CD4-positive, alpha-beta T cell (primary cell): ENCODE measurements at regions not wholly inside any gene's neighbourhood (a gene's known extent, or its start where the extent isn't known, plus 50 kb on each side); places are given as distances from the start of the nearest gene placed in this dataset.

Experiments used
- ATAC-seq: fragments of 200-7000 bp; cut with Tn5 transposase; one replicate; pipeline ENCODE4 v1.10.0; 2022; ENCODE audit warnings: mild to moderate bottlenecking; ENCODE audit not compliant: poor library complexity
- CTCF ChIA-PET: fragments of 350-600 bp; sonication (Branson Sonifier 250); formaldehyde crosslinking; loops from one replicate; lab custom pipeline; 2021; ENCODE audit warnings: antibody characterized with exemption, inconsistent platforms; lab: Charles Lee
- POLR2A ChIA-PET: fragments of 350-600 bp; sonication (Branson Sonifier 250); formaldehyde crosslinking; loops from one replicate; lab custom pipeline; 2021; ENCODE audit warnings: antibody characterized with exemption, inconsistent platforms; lab: Charles Lee
- DNase-seq, 14 experiments: peaks; one replicate each; pipeline ENCODE4 v3.0.0-alpha.2; 2013 to 2020; ENCODE audit warnings: mixed read lengths in 2 of 14
- H3K27ac ChIP-seq, 2 donors: one replicate each; pipeline versions ENCODE4 v1.5.1 to v1.7.0; 2013; ENCODE audit warnings: low read length in 2 of 2, low read depth in 1 of 2, mild to moderate bottlenecking in 1 of 2
- H3K27me3 ChIP-seq, 2 experiments: 1 replicate in 1 of 2; 2 replicates in 1 of 2; pipeline versions ENCODE4 v1.6.1 to v1.7.0; 2013; ENCODE audit warnings: low read length in 2 of 2, control low read depth in 1 of 2, mild to moderate bottlenecking in 1 of 2, moderate library complexity in 1 of 2; ENCODE audit not compliant: insufficient read depth in 2 of 2, control insufficient read depth in 1 of 2
- H3K36me3 ChIP-seq: one replicate; pipeline ENCODE4 v1.6.1; 2013; ENCODE audit warnings: low read length, control low read depth; ENCODE audit not compliant: insufficient read depth
- H3K4me1 ChIP-seq: one replicate; pipeline ENCODE4 v1.6.1; 2013; ENCODE audit warnings: low read length, control low read depth; ENCODE audit not compliant: insufficient read depth
- H3K4me3 ChIP-seq: one replicate; pipeline ENCODE4 v1.5.1; 2013; ENCODE audit warnings: mild to moderate bottlenecking, low read length, moderate library complexity
- H3K9me3 ChIP-seq, 2 experiments: 1 replicate in 1 of 2; 2 replicates in 1 of 2; pipeline versions ENCODE4 v1.6.1 to v1.7.0; 2013; ENCODE audit warnings: low read length in 2 of 2, mild to moderate bottlenecking in 2 of 2, control low read depth in 1 of 2, moderate library complexity in 1 of 2; ENCODE audit not compliant: control insufficient read depth in 1 of 2, insufficient read depth in 1 of 2
- H3K27ac Mint-ChIP-seq: one replicate; pipeline ENCODE4 v1.8.0; 2020; ENCODE audit warnings: mixed read lengths
- H3K27me3 Mint-ChIP-seq: one replicate; pipeline ENCODE4 v1.8.0; 2021; ENCODE audit warnings: mixed read lengths
- H3K36me3 Mint-ChIP-seq: one replicate; pipeline ENCODE4 v1.8.0; 2021; ENCODE audit warnings: low read depth, mixed read lengths
- H3K4me1 Mint-ChIP-seq: one replicate; pipeline ENCODE4 v1.8.0; 2021; ENCODE audit warnings: low read depth, mixed read lengths
- H3K4me3 Mint-ChIP-seq: one replicate; pipeline ENCODE4 v1.8.0; 2020; ENCODE audit warnings: mild to moderate bottlenecking, mixed read lengths
- H3K9me3 Mint-ChIP-seq: one replicate; pipeline ENCODE4 v1.8.0; 2020; ENCODE audit warnings: mixed read lengths
- CTCF ChIP-seq: fragments of 200-600 bp; IDR thresholded peaks from one replicate; pipeline ENCODE4 v1.8.0; 2022; ENCODE audit warnings: antibody characterized with exemption, mild to moderate bottlenecking
- intact Hi-C, 2 experiments: fragments of 100-400 bp; cut with DNase I in 1 of 2; cut with micrococcal nuclease in 1 of 2; formaldehyde crosslinking; loops; one replicate each; pipeline versions ENCODE4 v1.15.1 to v1.9.0; 2023 to 2025; cut with DNase I, micrococcal nuclease

- Mint-ChIP-seq H3K4me3 (no peak overlapping the region), H3K36me3 (no peaks in the 10 kb centered on the region), H3K27ac (no peak overlapping the region), H3K27me3 (no peaks in the 10 kb centered on the region), H3K4me1 (no peaks in the 10 kb centered on the region), H3K9me3 (peaks cover 2% of the 10 kb centered on the region)
- Histone ChIP-seq H3K9me3 (no peaks in the 10 kb centered on the region), H3K4me3 (no peak overlapping the region), H3K27ac (no peak overlapping the region), H3K4me1 (no peaks in the 10 kb centered on the region), H3K36me3 (no peaks in the 10 kb centered on the region), H3K27me3 (no peaks in the 10 kb centered on the region)
- no peak for TF ChIP-seq CTCF
- CTCF ChIA-PET, result no interaction called here
- intact Hi-C loops, result no loop called here
- ATAC-seq (no peak), DNase-seq (no peak)
- POLR2A ChIA-PET, result no interaction called here
Observed at GRCh38 chr3:25000971-25001591, 427.0 kb upstream of the RARB start.

GRCh38 chr3:25002052-25002451 is 426.0 kb upstream of the RARB start:
- DNase-seq (no peak), ATAC-seq (no peak)
- no peak for TF ChIP-seq CTCF
- ChIA-PET CTCF (no interaction called here), POLR2A (no interaction called here)
- Histone ChIP-seq H3K4me3 (no peak overlapping the region), H3K27me3 (no peaks in the 10 kb centered on the region), H3K4me1 (no peaks in the 10 kb centered on the region), H3K36me3 (no peaks in the 10 kb centered on the region), H3K27ac (no peak overlapping the region), H3K9me3 (no peaks in the 10 kb centered on the region)
- peaks cover 2% of the 10 kb centered on the region for H3K9me3 Mint-ChIP-seq
- intact Hi-C loops, result no loop called here
- H3K4me3 Mint-ChIP-seq, result no peak overlapping the region
- H3K36me3 Mint-ChIP-seq, result no peaks in the 10 kb centered on the region
- no peaks in the 10 kb centered on the region for H3K4me1 Mint-ChIP-seq
- no peaks in the 10 kb centered on the region for H3K27me3 Mint-ChIP-seq
- H3K27ac Mint-ChIP-seq, result no peak overlapping the region

- ATAC-seq (no peak), DNase-seq (no peak)
- H3K4me3 Mint-ChIP-seq, result no peak overlapping the region
- H3K36me3 ChIP-seq, result no peaks in the 10 kb centered on the region
- H3K27me3 ChIP-seq, result no peaks in the 10 kb centered on the region
- no peak for TF ChIP-seq CTCF
- no peak overlapping the region for H3K27ac Mint-ChIP-seq
- H3K4me3 ChIP-seq, result no peak overlapping the region
- H3K4me1 Mint-ChIP-seq, result no peaks in the 10 kb centered on the region
- intact Hi-C loops, result no loop called here
- no peak overlapping the region for H3K27ac ChIP-seq
- ChIA-PET POLR2A (no interaction called here), CTCF (no interaction called here)
- H3K9me3 ChIP-seq, result no peaks in the 10 kb centered on the region
- no peaks in the 10 kb centered on the region for H3K4me1 ChIP-seq
- H3K27me3 Mint-ChIP-seq, result no peaks in the 10 kb centered on the region
- H3K36me3 Mint-ChIP-seq, result no peaks in the 10 kb centered on the region
- H3K9me3 Mint-ChIP-seq, result peaks cover 5% of the 10 kb centered on the region
Observed at GRCh38 chr3:25007974-25008658, 419.9 kb upstream of the RARB start.
